Stomach (tissue), 8 donors: ENCODE measurements at regions not wholly inside any gene's neighbourhood (a gene's known extent, or its start where the extent isn't known, plus 50 kb on each side); places are given as distances from the start of the nearest gene placed in this dataset.

Experiments
- DNase-seq, 2 donors: peaks; one replicate each; pipeline versions ENCODE4 v3.0.0 to v3.0.0-alpha.2; 2013 to 2019
- H3K27ac ChIP-seq, 5 donors: fragments of 200-600 bp in 4 of 5; sonication (generic) in 4 of 5; one replicate each; pipeline ENCODE4 v1.5.1; 2013 to 2019; ENCODE audit warnings: mild to moderate bottlenecking in 1 of 5, moderate library complexity in 1 of 5
- H3K27me3 ChIP-seq, 3 donors: fragments of 200-600 bp; sonication (generic); one replicate each; pipeline ENCODE4 v1.5.1; 2017 to 2019; ENCODE audit warnings: mixed run types in 1 of 3
- H3K36me3 ChIP-seq, 4 donors: fragments of 200-600 bp; sonication (generic); 1 replicate in 3 of 4; 2 replicates in 1 of 4; pipeline ENCODE4 v1.5.1; 2016 to 2019
- H3K4me1 ChIP-seq, 4 donors: fragments of 200-600 bp; sonication (generic); one replicate each; pipeline ENCODE4 v1.5.1; 2016 to 2019
- H3K4me3 ChIP-seq, 4 donors: fragments of 200-600 bp; sonication (generic) in 3 of 4; one replicate each; pipeline ENCODE4 v1.5.1; 2016 to 2019; ENCODE audit warnings: mild to moderate bottlenecking in 1 of 4
- H3K9me3 ChIP-seq, 4 donors: fragments of 200-600 bp; sonication (generic); one replicate each; pipeline ENCODE4 v1.5.1; 2016 to 2019
- CTCF ChIP-seq, 7 experiments: fragments of 450-650 bp in 4 of 7; fragments of 200-600 bp in 3 of 7; sonication (generic) in 3 of 7; IDR thresholded peaks; one replicate each; pipeline ENCODE4 v1.5.1; 2016 to 2019; ENCODE audit warnings: antibody characterized with exemption in 7 of 7, control low read depth in 2 of 7, mild to moderate bottlenecking in 1 of 7
- EP300 ChIP-seq: sonication (generic); formaldehyde crosslinking; IDR thresholded peaks from one replicate; pipeline ENCODE4 v1.6.1; 2017; ENCODE audit warnings: antibody characterized with exemption
- POLR2A ChIP-seq, 4 donors: fragments of 450-650 bp; IDR thresholded peaks; one replicate each; pipeline ENCODE4 v1.6.1; 2016; ENCODE audit warnings: antibody characterized with exemption in 4 of 4, control low read depth in 2 of 4, mild to moderate bottlenecking in 1 of 4, moderate library complexity in 1 of 4
- POLR2AphosphoS5 ChIP-seq, 3 donors: sonication (generic); formaldehyde crosslinking; IDR thresholded peaks; one replicate each; pipeline ENCODE4 v1.6.1; 2016; ENCODE audit warnings: antibody characterized with exemption in 3 of 3
- WGBS, 5 donors: extraction: QIAGEN DNeasy Blood & Tissue Kit in 3 of 5; methylation state at CpG; one replicate each; pipeline versions ENCODE4 v1.1.5 to v1.1.7; 2013 to 2018; 5-methylcytosine and 5-hydroxymethylcytosine counted together
- intact Hi-C: fragments of 100-400 bp; cut with DNase I; formaldehyde crosslinking; loops from one replicate; pipeline ENCODE4 v1.15.1; 2023; ENCODE audit warnings: low total_unique reads
- donor health status: healthy with polysubstance abuse.
- donor health status: Bipolar disorder and iron deficiency.
- donor health status: healthy.

GRCh38 chr2:84299211-84299775 is 159.8 kb downstream of the SUCLG1 start:
- WGBS, 5 donors: 54 to 71% (median 60%) methylated on average over 3 of the region's 3 CpGs
- Histone ChIP-seq H3K4me1 (no peaks in the 10 kb centered on the region), H3K4me3 (no peak overlapping the region), H3K27me3 (no peaks in the 10 kb centered on the region), H3K27ac (no peak overlapping the region), H3K9me3 (no peaks in the 10 kb centered on the region), H3K36me3 (no peaks in the 10 kb centered on the region)
- no peak for DNase-seq
- intact Hi-C loops: no loop called here
- TF ChIP-seq EP300: no peak
- no peak for TF ChIP-seq POLR2A (IDR thresholded peaks at IDR 0.05)
- TF ChIP-seq POLR2AphosphoS5 (IDR thresholded peaks at IDR 0.05): no peak
- no peak for TF ChIP-seq CTCF (IDR thresholded peaks at IDR 0.05)

DNA sequence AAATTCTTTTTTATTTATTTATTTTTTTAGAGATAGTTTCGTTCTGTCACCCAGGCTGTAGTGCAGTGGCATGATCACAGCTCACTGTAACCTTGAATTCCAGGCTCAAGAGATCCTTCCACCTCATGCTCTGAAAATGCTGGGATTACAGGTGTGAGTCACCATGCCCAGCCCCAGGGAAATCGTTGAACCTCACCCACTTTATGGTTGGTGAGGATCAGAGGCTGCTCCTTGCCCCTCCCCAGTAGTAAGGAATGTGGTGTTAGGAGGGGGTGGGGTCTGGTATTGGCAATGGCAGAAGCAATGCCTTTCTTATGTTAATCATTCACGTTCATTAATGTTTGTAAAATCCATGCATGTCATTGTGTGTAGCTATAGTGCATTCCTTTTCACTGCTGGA is 161.9 kb downstream of the SUCLG1 start:
- 46 to 55% (median 52%) methylated on average over 3 of the region's 3 CpGs for WGBS, 5 donors
- DNase-seq: peak in 1 of 2 donors; percentile 14
- Histone ChIP-seq H3K4me3 (no peak overlapping the region), H3K9me3 (no peaks in the 10 kb centered on the region), H3K27me3 (no peaks in the 10 kb centered on the region), H3K36me3 (no peaks in the 10 kb centered on the region), H3K4me1 (no peaks in the 10 kb centered on the region), H3K27ac (no peak overlapping the region)
- intact Hi-C loops: no loop called here
- no peak for TF ChIP-seq POLR2AphosphoS5 (IDR thresholded peaks at IDR 0.05)
- TF ChIP-seq CTCF (IDR thresholded peaks at IDR 0.05): no peak
- no peak for TF ChIP-seq EP300
- TF ChIP-seq POLR2A (IDR thresholded peaks at IDR 0.05): no peak

GRCh38 chr2:84293791-84294380 is 165.2 kb downstream of the SUCLG1 start:
- Histone ChIP-seq H3K4me1 (no peaks in the 10 kb centered on the region), H3K4me3 (no peak overlapping the region), H3K9me3 (no peaks in the 10 kb centered on the region), H3K36me3 (no peaks in the 10 kb centered on the region), H3K27ac (no peak overlapping the region), H3K27me3 (no peaks in the 10 kb centered on the region)
- WGBS, 5 donors: 71 to 81% (median 75%) methylated on average over 6 of the region's 6 CpGs
- TF ChIP-seq CTCF (IDR thresholded peaks at IDR 0.05): no peak
- intact Hi-C loops: no loop called here
- no peak for DNase-seq

GRCh38 chr2:84292545-84292944 is 166.5 kb downstream of the SUCLG1 start:
- H3K36me3 ChIP-seq: no peaks in the 10 kb centered on the region
- H3K9me3 ChIP-seq: no peaks in the 10 kb centered on the region
- no peak overlapping the region for H3K4me3 ChIP-seq
- H3K27ac ChIP-seq: no peak overlapping the region
- no peaks in the 10 kb centered on the region for H3K27me3 ChIP-seq
- TF ChIP-seq POLR2AphosphoS5 (IDR thresholded peaks at IDR 0.05) (no peak), CTCF (IDR thresholded peaks at IDR 0.05) (no peak), POLR2A (IDR thresholded peaks at IDR 0.05) (no peak), EP300 (no peak)
- WGBS, 5 donors: 71 to 95% (median 80%) methylated on average over 1 of the region's 1 CpG
- intact Hi-C loops: no loop called here
- no peaks in the 10 kb centered on the region for H3K4me1 ChIP-seq
- DNase-seq: no peak
